ENCODE measurements at regions not wholly inside any gene's neighbourhood (a gene's known extent, or its start where the extent isn't known, plus 50 kb on each side); places are given as distances from the start of the nearest gene placed in this dataset.

- no peak for TF ChIP-seq MYC (IDR thresholded peaks at IDR 0.05; ENCODE audit: low read depth, low read length)
- no peak for TF ChIP-seq GATA2 (IDR thresholded peaks at IDR 0.05; ENCODE audit: insufficient read depth, insufficient read length, low read depth, low read length)
- no peak for TF ChIP-seq JUN (IDR thresholded peaks at IDR 0.05; ENCODE audit: borderline replicate concordance, insufficient read depth, insufficient read length, low read depth)
- TF ChIP-seq POLR2A (IDR thresholded peaks at IDR 0.05; ENCODE audit: low read depth, low read length) = no peak
- no peak for TF ChIP-seq FOS (IDR thresholded peaks at IDR 0.05; ENCODE audit: borderline replicate concordance, insufficient read depth, low read length)
- TF ChIP-seq POLR2AphosphoS5 (IDR thresholded peaks at IDR 0.05; ENCODE audit: insufficient read depth, low read depth, low read length) = no peak
- no peak for TF ChIP-seq EZH2 (IDR thresholded peaks at IDR 0.05; ENCODE audit: borderline replicate concordance, low read depth, low read length, severe bottlenecking)
- no peak for TF ChIP-seq CTCF (IDR thresholded peaks at IDR 0.05; ENCODE audit: extremely low read depth in 1 of 2, insufficient read depth in 1 of 2, low read depth in 1 of 2, low read length in 2 of 2)
- no peak for TF ChIP-seq MAX (IDR thresholded peaks at IDR 0.05; ENCODE audit: insufficient read depth, insufficient read length)
- Histone ChIP-seq H3K4me2 (ENCODE audit: insufficient read depth, low read length) (no peak overlapping the region), H3K4me1 (ENCODE audit: control insufficient read depth, extremely low read depth, insufficient read depth, low read length) (no peaks in the 10 kb centered on the region), H2AFZ (ENCODE audit: low read depth, low read length) (no peak overlapping the region), H3K4me3 (replicated peaks in 1 of 3; ENCODE audit: insufficient read depth in 1 of 3, low read depth in 1 of 3, low read length in 3 of 3) (no peak overlapping the region), H3K9me1 (replicated peaks; ENCODE audit: control insufficient read depth, extremely low read depth, insufficient read depth, low read length) (no peaks in the 10 kb centered on the region), H3K9ac (replicated peaks; ENCODE audit: extremely low read depth, insufficient read depth, low read length) (no peak overlapping the region), H3K27me3 (ENCODE audit: control insufficient read depth in 2 of 2, insufficient read depth in 2 of 2, low read length in 2 of 2) (no peaks in the 10 kb centered on the region), H3K36me3 (ENCODE audit: control insufficient read depth in 2 of 2, extremely low read depth in 1 of 2, insufficient read depth in 2 of 2, low read length in 2 of 2) (no peaks in the 10 kb centered on the region), H4K20me1 (replicated peaks; ENCODE audit: control insufficient read depth, extremely low read depth, insufficient read depth, low read length) (no peaks in the 10 kb centered on the region), H3K9me3 (replicated peaks; ENCODE audit: control insufficient read depth, insufficient read depth, low read length) (no peaks in the 10 kb centered on the region), H3K27ac (ENCODE audit: insufficient read depth, low read depth, low read length) (no peak overlapping the region), H3K79me2 (ENCODE audit: control insufficient read depth, insufficient read depth, low read length) (no peaks in the 10 kb centered on the region)
- dilution Hi-C loops (cut with MboI; ENCODE audit: extremely low pct_ligation_motif_present, low sequenced_read_pairs) (no loop called here), intact Hi-C loops (cut with micrococcal nuclease) (no loop called here)
- ChIA-PET POLR2A (no interaction called here), CTCF (no interaction called here)
- no TSS peak for BruUV-seq (replicated peaks)
- DNase-seq (ENCODE audit: low read depth, low spot score) (no peak), FAIRE-seq (no peak)
These were observed 409.2 kb downstream of the CETN3 start for GRCh38 chr5:90000351-90000750.

Data from endothelial cell of umbilical vein (primary cell).